ENCODE measurements at regions not wholly inside any gene's neighbourhood (a gene's known extent, or its start where the extent isn't known, plus 50 kb on each side); places are given as distances from the start of the nearest gene placed in this dataset.

- dilution Hi-C loops (cut with MboI; ENCODE audit: extremely low pct_ligation_motif_present, low sequenced_read_pairs), result no loop called here
- TF ChIP-seq EZH2 (IDR thresholded peaks at IDR 0.05; ENCODE audit: low read length), result no peak
- TF ChIP-seq CTCF (optimal IDR thresholded peaks at IDR 0.05 in 1 of 3, IDR thresholded peaks at IDR 0.05 in 1 of 3, conservative IDR thresholded peaks at IDR 0.05 in 1 of 3; ENCODE audit: extremely low read depth in 1 of 3, insufficient read depth in 2 of 3, low read length in 3 of 3), result no peak
- DNase-seq (ENCODE audit: low read depth, low spot score), result no peak
- no peak overlapping the region for H3K4me3 ChIP-seq (ENCODE audit: control insufficient read depth in 2 of 3, extremely low read depth in 1 of 3, insufficient read depth in 2 of 3, low read depth in 1 of 3, low read length in 3 of 3)
- no peak overlapping the region for H3K4me2 ChIP-seq (ENCODE audit: control insufficient read depth, extremely low read depth, insufficient read depth, low read depth, low read length)
- H3K4me1 ChIP-seq (ENCODE audit: control insufficient read depth, extremely low read depth, insufficient read depth, low read length), result no peaks in the 10 kb centered on the region
- no peak for FAIRE-seq
- no peaks in the 10 kb centered on the region for H3K9me1 ChIP-seq (ENCODE audit: control insufficient read depth, extremely low read depth, insufficient read depth, low read length)
- H3K9ac ChIP-seq (ENCODE audit: control insufficient read depth, extremely low read depth, insufficient read depth, low read length), result no peak overlapping the region
- H3K79me2 ChIP-seq (ENCODE audit: control insufficient read depth, insufficient read depth, low read length), result no peaks in the 10 kb centered on the region
- H3K9me3 ChIP-seq (ENCODE audit: control insufficient read depth, low read depth, low read length), result no peaks in the 10 kb centered on the region
- no peak overlapping the region for H2AFZ ChIP-seq (ENCODE audit: control insufficient read depth, low read length)
- no peaks in the 10 kb centered on the region for H3K27me3 ChIP-seq (ENCODE audit: control insufficient read depth, extremely low read depth, insufficient read depth, low read length)
- H3K36me3 ChIP-seq (ENCODE audit: control insufficient read depth in 2 of 2, extremely low read depth in 1 of 2, insufficient read depth in 2 of 2, low read length in 2 of 2), result no peaks in the 10 kb centered on the region
- H4K20me1 ChIP-seq (ENCODE audit: control insufficient read depth, extremely low read depth, insufficient read depth, low read length), result no peaks in the 10 kb centered on the region
- no peak overlapping the region for H3K27ac ChIP-seq (ENCODE audit: control insufficient read depth, insufficient read depth, low read length)
Measured at GRCh38 chr4:82136161-82136801, 237.5 kb downstream of the HNRNPD start.

DNA sequence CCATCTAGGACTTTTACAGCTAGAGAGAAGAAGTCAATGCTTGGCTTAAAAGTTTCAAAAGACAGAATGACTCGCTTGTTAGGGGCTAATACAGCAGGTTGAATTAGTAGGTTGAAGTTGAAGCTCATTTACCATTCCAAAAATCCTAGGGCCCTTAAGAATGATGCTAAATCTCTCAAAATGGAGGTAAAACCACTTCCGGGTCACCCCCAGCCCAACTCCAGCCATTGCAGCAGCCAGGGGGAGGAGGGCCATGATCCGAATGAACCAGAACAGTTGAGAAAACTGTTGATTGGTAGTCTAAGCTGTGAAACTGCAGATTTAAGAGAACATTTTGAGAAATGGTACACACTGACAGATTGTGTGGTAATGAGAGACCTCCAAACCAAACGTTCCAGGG is 245.4 kb downstream of the HNRNPD start:
- H4K20me1 ChIP-seq (ENCODE audit: control insufficient read depth, extremely low read depth, insufficient read depth, low read length), result no peaks in the 10 kb centered on the region

More for the DNA sequence above, 245.4 kb downstream of the HNRNPD start:
- H3K79me2 ChIP-seq (ENCODE audit: control insufficient read depth, insufficient read depth, low read length), result no peaks in the 10 kb centered on the region
- no peaks in the 10 kb centered on the region for H3K27me3 ChIP-seq (ENCODE audit: control insufficient read depth, extremely low read depth, insufficient read depth, low read length)
- no peaks in the 10 kb centered on the region for H3K4me1 ChIP-seq (ENCODE audit: control insufficient read depth, extremely low read depth, insufficient read depth, low read length)
- no peaks in the 10 kb centered on the region for H3K9me3 ChIP-seq (ENCODE audit: control insufficient read depth, low read depth, low read length)
- no peak for DNase-seq (ENCODE audit: low read depth, low spot score)
- H3K27ac ChIP-seq (ENCODE audit: control insufficient read depth, insufficient read depth, low read length), result no peak overlapping the region
- no peak for FAIRE-seq
- TF ChIP-seq CTCF (optimal IDR thresholded peaks at IDR 0.05 in 1 of 3, IDR thresholded peaks at IDR 0.05 in 1 of 3, conservative IDR thresholded peaks at IDR 0.05 in 1 of 3; ENCODE audit: extremely low read depth in 1 of 3, insufficient read depth in 2 of 3, low read length in 3 of 3) (no peak), EZH2 (IDR thresholded peaks at IDR 0.05; ENCODE audit: low read length) (no peak)
- H3K9ac ChIP-seq (ENCODE audit: control insufficient read depth, extremely low read depth, insufficient read depth, low read length), result no peak overlapping the region
- H2AFZ ChIP-seq (ENCODE audit: control insufficient read depth, low read length), result no peak overlapping the region
- H3K9me1 ChIP-seq (ENCODE audit: control insufficient read depth, extremely low read depth, insufficient read depth, low read length), result no peaks in the 10 kb centered on the region
- H3K36me3 ChIP-seq (ENCODE audit: control insufficient read depth in 2 of 2, extremely low read depth in 1 of 2, insufficient read depth in 2 of 2, low read length in 2 of 2), result no peaks in the 10 kb centered on the region
- dilution Hi-C loops (cut with MboI; ENCODE audit: extremely low pct_ligation_motif_present, low sequenced_read_pairs), result no loop called here
- H3K4me3 ChIP-seq (ENCODE audit: control insufficient read depth in 2 of 3, extremely low read depth in 1 of 3, insufficient read depth in 2 of 3, low read depth in 1 of 3, low read length in 3 of 3), result no peak overlapping the region
- H3K4me2 ChIP-seq (ENCODE audit: control insufficient read depth, extremely low read depth, insufficient read depth, low read depth, low read length), result no peak overlapping the region

Measured in keratinocyte (primary cell).